Glomerular endothelial cell (primary cell): ENCODE measurements at regions not wholly inside any gene's neighbourhood (a gene's known extent, or its start where the extent isn't known, plus 50 kb on each side); places are given as distances from the start of the nearest gene placed in this dataset.
"Not testable (repeated sequence)": the region's sequence is repeated elsewhere in the genome, so short reads cannot be mapped to it uniquely, and the experiment has no call there.

Source experiments
- DNase-seq: peaks from one replicate; pipeline ENCODE4 v3.0.0-alpha.2; 2011; ENCODE audit warnings: low read depth, low spot score; ENCODE audit errors: extremely low read depth

- no peak for DNase-seq
These were observed 375.5 kb upstream of the SLITRK5 start for GRCh38 chr13:87295636-87296035.

GRCh38 chr13:87302034-87302433, 369.1 kb upstream of the SLITRK5 start:
- no peak for DNase-seq

- DNase-seq = no peak
These were observed 368.2 kb upstream of the SLITRK5 start for GRCh38 chr13:87302931-87303330.

- DNase-seq = no peak
These were observed 360.0 kb upstream of the SLITRK5 start for GRCh38 chr13:87311165-87311564.

- no peak for DNase-seq
These were observed 356.3 kb upstream of the SLITRK5 start for GRCh38 chr13:87314822-87315221.

- no peak for DNase-seq
These were observed 348.8 kb upstream of the SLITRK5 start for GRCh38 chr13:87322386-87322785.

- DNase-seq = no peak
These were observed 346.6 kb upstream of the SLITRK5 start for GRCh38 chr13:87324558-87324957.

GRCh38 chr13:87331178-87331577, 340.0 kb upstream of the SLITRK5 start:
- DNase-seq = no peak

GRCh38 chr13:87333599-87333998, 337.6 kb upstream of the SLITRK5 start:
- no peak for DNase-seq

GRCh38 chr13:87334176-87334575, 337.0 kb upstream of the SLITRK5 start:
- DNase-seq = no peak

- DNase-seq = not testable (repeated sequence)
These were observed 334.8 kb upstream of the SLITRK5 start for GRCh38 chr13:87336346-87336889.

- DNase-seq = no peak
These were observed 327.0 kb upstream of the SLITRK5 start for GRCh38 chr13:87344176-87344575.

GRCh38 chr13:87355451-87355850, 315.7 kb upstream of the SLITRK5 start:
- DNase-seq = no peak

- DNase-seq = no peak
These were observed 314.9 kb upstream of the SLITRK5 start for GRCh38 chr13:87356314-87356713.

GRCh38 chr13:87358319-87358718, 312.9 kb upstream of the SLITRK5 start:
- DNase-seq = no peak

- no peak for DNase-seq
These were observed 310.0 kb upstream of the SLITRK5 start for GRCh38 chr13:87361216-87361615.

- DNase-seq = no peak
These were observed 302.5 kb upstream of the SLITRK5 start for GRCh38 chr13:87368639-87369038.

- no peak for DNase-seq
These were observed 295.1 kb upstream of the SLITRK5 start for GRCh38 chr13:87376081-87376480.

- no peak for DNase-seq
These were observed 287.1 kb upstream of the SLITRK5 start for GRCh38 chr13:87384099-87384498.

GRCh38 chr13:87393358-87393757, 277.8 kb upstream of the SLITRK5 start:
- DNase-seq = no peak

- DNase-seq = no peak
These were observed 273.1 kb upstream of the SLITRK5 start for GRCh38 chr13:87398047-87398446.

GRCh38 chr13:87403748-87404432, 267.3 kb upstream of the SLITRK5 start:
- no peak for DNase-seq

GRCh38 chr13:87426742-87427141, 244.4 kb upstream of the SLITRK5 start:
- no peak for DNase-seq
